Stomach smooth muscle (tissue), 2 donors: ENCODE measurements at regions not wholly inside any gene's neighbourhood (a gene's known extent, or its start where the extent isn't known, plus 50 kb on each side); places are given as distances from the start of the nearest gene placed in this dataset.
"Not testable (repeated sequence)": the region's sequence is repeated elsewhere in the genome, so short reads cannot be mapped to it uniquely, and the experiment has no call there.

ENCODE experiments used
- H3K27ac ChIP-seq: one replicate; pipeline ENCODE4 v1.7.0; 2013; ENCODE audit warnings: mild to moderate bottlenecking, low read length, inconsistent platforms
- H3K27me3 ChIP-seq, 2 donors: one replicate each; pipeline ENCODE4 v1.7.0; 2013; ENCODE audit warnings: low read length in 2 of 2; ENCODE audit not compliant: insufficient read depth in 2 of 2, control insufficient read depth in 1 of 2
- H3K36me3 ChIP-seq, 2 donors: one replicate each; pipeline ENCODE4 v1.7.0; 2013; ENCODE audit warnings: low read length in 2 of 2; ENCODE audit not compliant: control insufficient read depth in 2 of 2, insufficient read depth in 2 of 2
- H3K4me1 ChIP-seq: one replicate; pipeline ENCODE4 v1.7.0; 2013; ENCODE audit warnings: low read length; ENCODE audit not compliant: control insufficient read depth, insufficient read depth
- H3K4me3 ChIP-seq, 2 donors: one replicate each; pipeline ENCODE4 v1.7.0; 2013; ENCODE audit warnings: low read length in 2 of 2
- H3K9ac ChIP-seq, 2 donors: one replicate each; pipeline ENCODE4 v1.7.0; 2013; ENCODE audit warnings: low read length in 2 of 2, mild to moderate bottlenecking in 1 of 2
- H3K9me3 ChIP-seq, 2 donors: one replicate each; pipeline ENCODE4 v1.7.0; 2013; ENCODE audit warnings: low read length in 2 of 2; ENCODE audit not compliant: control insufficient read depth in 2 of 2
- donor health status: healthy.
- donor health status: Pancreatic carcinoma.

- Histone ChIP-seq H3K36me3 (no peaks in the 10 kb centered on the region), H3K27me3 (no peaks in the 10 kb centered on the region), H3K9ac (no peak overlapping the region), H3K9me3 (no peaks in the 10 kb centered on the region), H3K4me3 (no peak overlapping the region), H3K4me1 (no peaks in the 10 kb centered on the region), H3K27ac (no peak overlapping the region)
Observed at GRCh38 chr5:17081142-17081541, 136.3 kb upstream of the BASP1 start.

- H3K9ac ChIP-seq, H3K9me3 ChIP-seq, H3K27me3 ChIP-seq, H3K4me3 ChIP-seq, H3K27ac ChIP-seq, H3K4me1 ChIP-seq, H3K36me3 ChIP-seq: not testable (repeated sequence)
Observed at GRCh38 chr5:17083276-17083675, 134.2 kb upstream of the BASP1 start.

DNA sequence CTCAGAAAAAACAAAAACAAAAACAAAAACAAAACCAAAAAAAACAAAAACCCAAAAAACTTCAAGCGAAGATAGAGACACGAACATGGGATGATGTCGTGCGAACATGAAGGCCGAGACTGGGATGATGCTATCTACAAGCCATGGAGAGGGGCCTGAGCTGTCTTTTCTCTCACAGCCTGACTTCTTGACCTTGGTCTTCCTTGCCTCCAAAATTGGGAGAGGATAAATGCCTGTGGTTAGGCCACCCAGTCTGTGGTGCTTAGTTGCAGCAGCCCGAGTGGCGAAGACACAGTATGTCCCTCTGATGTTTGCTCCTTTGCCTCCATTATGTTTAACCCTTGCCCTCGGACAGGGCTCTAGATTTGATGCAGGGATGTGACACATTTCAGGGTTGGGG, 130.4 kb upstream of the BASP1 start:
- Histone ChIP-seq H3K27ac (no peak overlapping the region), H3K9ac (no peak overlapping the region), H3K36me3 (no peaks in the 10 kb centered on the region), H3K9me3 (no peaks in the 10 kb centered on the region), H3K4me1 (no peaks in the 10 kb centered on the region), H3K27me3 (no peaks in the 10 kb centered on the region), H3K4me3 (no peak overlapping the region)

- no peaks in the 10 kb centered on the region for H3K27me3 ChIP-seq
- no peaks in the 10 kb centered on the region for H3K36me3 ChIP-seq
- no peak overlapping the region for H3K4me3 ChIP-seq
- H3K27ac ChIP-seq: no peak overlapping the region
- no peaks in the 10 kb centered on the region for H3K9me3 ChIP-seq
- no peak overlapping the region for H3K9ac ChIP-seq
- H3K4me1 ChIP-seq: no peaks in the 10 kb centered on the region
Observed at GRCh38 chr5:17088051-17088450, 129.4 kb upstream of the BASP1 start.

GRCh38 chr5:17089001-17089400, 128.4 kb upstream of the BASP1 start:
- no peak overlapping the region for H3K27ac ChIP-seq
- H3K27me3 ChIP-seq: no peaks in the 10 kb centered on the region
- H3K36me3 ChIP-seq: no peaks in the 10 kb centered on the region
- H3K9ac ChIP-seq: no peak overlapping the region
- H3K4me1 ChIP-seq: no peaks in the 10 kb centered on the region
- H3K9me3 ChIP-seq: no peaks in the 10 kb centered on the region
- H3K4me3 ChIP-seq: no peak overlapping the region

- no peak overlapping the region for H3K4me3 ChIP-seq
- no peaks in the 10 kb centered on the region for H3K27me3 ChIP-seq
- no peaks in the 10 kb centered on the region for H3K4me1 ChIP-seq
- no peaks in the 10 kb centered on the region for H3K9me3 ChIP-seq
- no peak overlapping the region for H3K27ac ChIP-seq
- H3K9ac ChIP-seq: no peak overlapping the region
- H3K36me3 ChIP-seq: no peaks in the 10 kb centered on the region
Observed at GRCh38 chr5:17089690-17090089, 127.7 kb upstream of the BASP1 start.

DNA sequence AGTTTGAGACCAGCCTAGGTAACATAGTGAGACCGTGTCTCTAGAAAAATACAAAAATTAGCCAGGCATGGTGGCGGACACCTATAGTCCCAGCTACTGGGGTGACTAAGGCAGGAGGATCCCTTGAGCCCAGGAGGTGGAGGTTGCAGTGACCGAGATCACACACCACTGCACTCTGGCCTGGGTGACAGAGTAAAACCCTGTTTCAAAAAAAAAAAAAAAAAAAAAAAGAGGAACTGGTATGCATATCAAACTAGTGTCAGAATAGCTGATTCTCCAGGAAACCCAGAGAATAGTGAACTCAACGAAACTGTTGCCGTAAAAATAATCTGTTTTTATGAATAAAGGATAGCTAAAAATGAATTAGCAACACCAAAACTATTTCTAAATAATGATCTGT, 126.6 kb upstream of the BASP1 start:
- H3K4me3 ChIP-seq: no peak overlapping the region
- H3K9ac ChIP-seq: no peak overlapping the region
- H3K27ac ChIP-seq: no peak overlapping the region
- no peaks in the 10 kb centered on the region for H3K4me1 ChIP-seq
- H3K27me3 ChIP-seq: no peaks in the 10 kb centered on the region
- no peaks in the 10 kb centered on the region for H3K9me3 ChIP-seq
- H3K36me3 ChIP-seq: no peaks in the 10 kb centered on the region

GRCh38 chr5:17094830-17095229, 122.6 kb upstream of the BASP1 start:
- Histone ChIP-seq H3K27ac (no peak overlapping the region), H3K9me3 (no peaks in the 10 kb centered on the region), H3K27me3 (no peaks in the 10 kb centered on the region), H3K4me1 (no peaks in the 10 kb centered on the region), H3K36me3 (no peaks in the 10 kb centered on the region), H3K9ac (no peak overlapping the region), H3K4me3 (no peak overlapping the region)

DNA sequence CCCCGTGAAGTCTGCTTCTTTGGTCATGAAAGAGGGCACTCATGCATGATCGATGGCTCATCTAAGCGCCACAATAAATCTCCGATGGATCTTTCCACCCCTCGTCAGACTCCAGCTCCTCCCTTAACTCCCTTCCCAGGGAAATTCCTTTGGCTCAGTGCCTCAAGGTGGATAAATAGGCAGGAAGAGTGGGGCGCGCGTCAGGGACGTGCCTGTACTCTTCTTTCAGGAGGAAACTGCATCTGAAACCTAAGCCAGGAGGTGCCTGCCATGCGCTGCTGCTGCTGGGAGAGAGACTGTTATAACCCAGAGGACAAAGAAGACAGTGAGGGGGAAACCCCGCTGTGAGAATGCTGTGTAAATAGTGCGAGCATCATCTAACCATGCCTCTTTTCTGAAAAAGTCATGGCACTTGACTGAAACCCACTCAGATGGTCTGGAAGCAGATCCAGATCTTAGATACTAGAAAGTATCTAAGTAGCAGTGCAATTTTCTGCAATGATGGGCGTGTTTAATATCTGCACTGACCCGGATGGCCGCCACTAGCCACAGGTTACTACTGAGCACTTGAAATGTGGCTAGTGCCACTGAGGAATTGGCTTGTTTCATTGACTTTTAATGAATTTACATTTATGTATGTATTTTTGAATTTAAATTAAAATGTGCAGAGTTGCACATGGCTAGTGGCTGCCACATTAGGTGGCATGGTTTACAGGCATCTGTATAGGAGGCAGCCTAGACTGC, 120.3 kb upstream of the BASP1 start:
- Histone ChIP-seq H3K27ac (no peak overlapping the region), H3K9ac (no peak overlapping the region), H3K4me1 (no peaks in the 10 kb centered on the region), H3K36me3 (no peaks in the 10 kb centered on the region), H3K9me3 (no peaks in the 10 kb centered on the region), H3K27me3 (no peaks in the 10 kb centered on the region), H3K4me3 (no peak overlapping the region)

DNA sequence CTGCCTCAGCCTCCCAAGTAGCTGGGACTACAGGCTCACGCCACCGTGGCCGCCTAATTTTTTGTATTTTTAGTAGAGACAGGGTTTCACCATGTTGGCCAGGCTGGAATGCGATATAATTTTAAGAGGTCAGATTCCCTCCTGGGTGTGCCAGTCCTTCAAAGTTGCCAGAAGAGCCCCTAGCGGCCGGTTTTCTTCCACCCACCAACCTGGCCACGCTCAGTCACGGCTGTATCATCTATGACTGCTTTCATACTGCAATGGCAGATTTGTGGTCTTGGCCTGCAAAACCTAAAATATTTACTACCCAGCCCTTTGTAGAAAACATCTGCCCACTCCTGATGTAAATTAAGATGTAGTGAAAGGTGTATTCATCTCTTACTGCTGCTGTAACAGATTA, 117.5 kb upstream of the BASP1 start:
- Histone ChIP-seq H3K4me3 (no peak overlapping the region), H3K4me1 (no peaks in the 10 kb centered on the region), H3K9me3 (no peaks in the 10 kb centered on the region), H3K27me3 (no peaks in the 10 kb centered on the region), H3K27ac (no peak overlapping the region), H3K9ac (no peak overlapping the region), H3K36me3 (no peaks in the 10 kb centered on the region)

DNA sequence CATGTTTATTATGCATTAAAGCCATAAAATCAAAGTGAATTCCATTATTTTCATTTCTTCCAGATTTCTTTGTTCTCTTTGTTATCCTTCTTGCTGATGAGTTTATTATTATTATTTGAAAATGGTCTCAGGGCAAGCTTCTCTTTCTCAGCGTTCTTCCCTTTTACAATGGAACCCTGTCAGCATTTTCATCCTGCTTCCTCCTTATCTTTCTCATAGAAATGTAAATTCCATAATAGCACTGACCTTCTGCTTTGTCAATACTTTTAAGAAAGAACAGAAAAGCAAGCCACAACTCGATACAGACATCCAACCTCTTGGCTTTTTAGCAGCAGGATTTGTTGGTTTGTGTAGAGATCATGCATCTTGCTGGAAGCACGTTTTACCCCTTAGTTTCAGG, 114.0 kb upstream of the BASP1 start:
- no peaks in the 10 kb centered on the region for H3K4me1 ChIP-seq
- H3K9ac ChIP-seq: no peak overlapping the region
- no peaks in the 10 kb centered on the region for H3K27me3 ChIP-seq
- H3K4me3 ChIP-seq: no peak overlapping the region
- H3K27ac ChIP-seq: no peak overlapping the region
- no peaks in the 10 kb centered on the region for H3K9me3 ChIP-seq
- H3K36me3 ChIP-seq: no peaks in the 10 kb centered on the region
